GM10266 (cell line): ENCODE measurements at regions not wholly inside any gene's neighbourhood (a gene's known extent, or its start where the extent isn't known, plus 50 kb on each side); places are given as distances from the start of the nearest gene placed in this dataset.

Experiments used
- DNase-seq: peaks from one replicate; pipeline ENCODE4 v3.0.0; 2012; ENCODE audit errors: extremely low spot score
- CTCF ChIP-seq: IDR thresholded peaks from 2 replicates; pipeline ENCODE4 v1.5.1; 2012; ENCODE audit warnings: mild to moderate bottlenecking, low read depth; ENCODE audit not compliant: control insufficient read depth, insufficient read depth; ENCODE audit errors: missing control alignments

GRCh38 chr20:19880256-19881079 lies 122.4 kb downstream of the RIN2 start:
- DNase-seq, result no peak
- no peak for TF ChIP-seq CTCF

- no peak for TF ChIP-seq CTCF
- DNase-seq, result no peak
Measured at GRCh38 chr20:19881080-19881840, 123.2 kb downstream of the RIN2 start.

GRCh38 chr20:19881990-19882389 lies 123.9 kb downstream of the RIN2 start:
- TF ChIP-seq CTCF, result no peak
- DNase-seq, result no peak

DNA sequence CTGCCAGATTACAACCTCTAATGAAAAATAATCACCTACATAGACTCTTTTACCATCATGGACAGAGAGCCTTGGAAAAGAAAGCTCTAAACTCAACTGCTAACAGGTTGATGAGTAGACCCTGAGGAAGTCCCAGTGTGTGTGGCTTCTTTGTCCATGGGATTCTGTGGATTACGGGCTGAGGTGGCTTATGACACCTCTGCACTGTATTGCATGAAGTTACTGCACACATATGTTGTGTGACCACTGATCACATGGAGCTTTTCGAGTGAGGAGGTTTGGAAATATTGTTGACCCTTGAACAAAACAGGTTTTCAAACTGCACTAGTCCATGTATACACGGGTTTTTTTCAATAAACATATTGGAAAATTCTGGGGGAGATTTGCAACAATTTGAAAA lies 124.4 kb downstream of the RIN2 start:
- no peak for DNase-seq

DNA sequence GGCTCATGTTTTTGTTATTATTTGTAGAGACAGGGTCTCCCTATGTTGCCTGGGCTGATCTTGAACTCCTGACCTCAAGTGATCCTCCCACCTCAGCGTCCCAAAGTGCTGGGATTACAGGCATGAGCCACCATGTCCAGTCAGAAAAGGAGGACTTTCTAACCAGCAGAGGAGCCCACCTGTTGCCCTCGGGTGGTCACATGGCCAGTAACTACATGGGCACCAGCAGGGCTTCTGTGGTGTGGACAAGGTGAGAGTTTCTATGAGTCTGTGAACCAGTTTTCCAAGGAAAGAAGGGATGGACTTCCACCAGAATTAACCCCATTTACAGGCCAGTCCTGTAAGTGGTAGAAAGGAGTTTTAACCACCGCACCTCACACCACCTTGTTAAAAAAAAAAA lies 125.4 kb downstream of the RIN2 start:
- no peak for TF ChIP-seq CTCF
- DNase-seq, result no peak

More for the DNA sequence above, 124.4 kb downstream of the RIN2 start:
- TF ChIP-seq CTCF, result no peak

- no peak for DNase-seq
- TF ChIP-seq CTCF, result no peak
Measured at GRCh38 chr20:19885594-19885938, 127.5 kb downstream of the RIN2 start.
